ENCODE measurements at regions not wholly inside any gene's neighbourhood (a gene's known extent, or its start where the extent isn't known, plus 50 kb on each side); places are given as distances from the start of the nearest gene placed in this dataset.

DNA sequence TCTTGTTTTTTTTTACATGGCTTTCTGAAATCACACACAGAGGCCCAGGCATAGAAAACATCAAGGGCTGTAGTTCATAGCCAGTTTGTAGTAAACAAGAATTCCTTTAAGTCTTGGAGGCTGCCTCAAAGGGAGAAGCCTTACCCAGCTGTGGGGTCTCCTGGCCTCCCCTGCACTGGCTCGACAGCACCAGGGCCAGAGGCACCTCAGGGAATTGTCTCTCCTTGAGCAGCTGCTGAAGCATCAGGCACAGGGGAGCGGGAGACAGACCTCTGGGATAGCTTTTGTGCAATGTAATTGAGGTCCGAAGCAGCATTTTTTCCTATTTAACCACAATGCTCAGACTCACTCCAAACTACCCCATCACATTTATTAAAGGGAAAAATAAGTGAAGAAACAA, 209.1 kb downstream of the HRH4 start:
- no peak for DNase-seq (ENCODE audit: low read depth in 2 of 3, low spot score in 1 of 3)

- DNase-seq (ENCODE audit: low read depth in 2 of 3, low spot score in 1 of 3): no peak
These were observed 211.9 kb downstream of the HRH4 start for GRCh38 chr18:24672165-24672941.

DNA sequence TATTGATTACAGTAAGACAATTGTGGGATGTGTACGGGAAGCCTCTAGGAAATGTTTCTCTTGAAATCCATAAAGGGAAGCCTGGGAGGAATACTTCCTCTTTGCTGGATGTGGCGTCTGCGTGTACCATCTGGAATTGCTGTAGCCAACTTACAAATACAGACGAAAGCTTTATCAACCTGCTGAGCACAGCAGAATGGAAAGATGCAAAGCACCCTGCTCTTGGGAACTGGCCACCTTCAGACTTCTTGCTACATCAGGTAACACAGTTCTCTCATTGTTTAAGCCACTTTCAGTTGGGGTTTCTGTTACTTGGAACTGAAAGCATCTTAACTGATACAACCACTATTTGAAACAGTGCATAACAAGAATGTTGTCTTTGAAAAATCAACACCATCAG, 213.8 kb downstream of the HRH4 start:
- no peak for DNase-seq (ENCODE audit: low read depth in 2 of 3, low spot score in 1 of 3)

DNA sequence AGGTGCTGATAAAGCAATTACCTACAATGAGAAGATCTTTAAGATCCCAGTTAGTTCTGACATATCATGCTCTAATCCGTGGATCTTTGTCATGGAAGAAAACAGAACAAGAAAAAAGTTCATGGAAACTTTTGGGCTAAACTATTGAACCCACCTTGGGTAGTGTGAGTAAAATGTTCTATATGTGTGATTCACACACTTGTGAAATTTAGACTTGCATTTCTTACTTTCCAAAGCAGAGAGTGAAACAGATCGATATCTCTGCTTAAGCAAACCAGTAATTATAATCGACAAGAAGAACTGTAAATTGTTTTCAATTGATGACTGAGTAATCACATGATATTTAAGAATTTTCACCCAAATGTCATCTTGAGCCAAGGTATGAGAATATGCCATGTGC, 214.2 kb downstream of the HRH4 start:
- DNase-seq (ENCODE audit: low read depth in 2 of 3, low spot score in 1 of 3): no peak

GRCh38 chr18:24677011-24677410, 216.6 kb downstream of the HRH4 start:
- DNase-seq (ENCODE audit: low read depth in 2 of 3, low spot score in 1 of 3): no peak

DNA sequence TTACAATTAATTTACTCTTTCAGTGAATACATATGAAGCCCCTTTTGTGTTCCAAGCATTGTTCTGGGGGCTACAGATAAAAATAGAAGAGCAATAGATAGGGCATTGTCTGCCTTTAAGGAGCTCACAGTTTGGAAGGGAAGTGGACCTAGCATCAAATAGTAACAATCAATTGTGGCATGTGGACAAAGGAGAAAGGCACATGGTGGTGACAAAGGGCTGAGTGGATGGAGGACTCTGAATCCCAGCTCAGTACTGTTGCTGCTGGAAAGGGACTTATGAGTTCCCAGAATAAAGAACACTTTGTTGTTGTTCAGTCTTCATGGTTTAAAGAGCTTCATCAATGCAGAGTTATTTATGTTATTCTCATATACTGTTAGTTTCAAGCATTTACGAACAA, 217.7 kb downstream of the HRH4 start:
- no peak for DNase-seq (ENCODE audit: low read depth in 2 of 3, low spot score in 1 of 3)

GRCh38 chr18:24678626-24679025, 218.2 kb downstream of the HRH4 start:
- no peak for DNase-seq (ENCODE audit: low read depth in 2 of 3, low spot score in 1 of 3)

DNA sequence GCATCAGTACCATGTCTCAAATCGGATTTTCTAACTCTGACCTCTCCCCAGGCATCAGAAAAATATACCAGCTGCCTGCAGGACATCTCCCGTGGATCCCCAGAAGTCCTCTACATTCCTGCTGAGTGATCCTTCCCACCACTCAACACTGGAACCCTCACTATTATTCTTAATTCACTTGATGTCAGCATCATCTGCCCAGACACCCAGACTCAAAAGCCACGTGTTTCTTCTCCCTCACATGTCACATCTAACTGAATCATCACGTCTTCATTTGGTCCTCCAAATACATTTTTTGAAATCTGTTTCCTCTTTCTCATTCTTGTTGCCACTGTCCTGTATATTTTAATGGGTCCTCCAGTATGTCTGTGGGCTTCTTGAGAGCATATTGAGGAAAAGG, 218.6 kb downstream of the HRH4 start:
- DNase-seq (ENCODE audit: low read depth in 2 of 3, low spot score in 1 of 3): no peak

DNA sequence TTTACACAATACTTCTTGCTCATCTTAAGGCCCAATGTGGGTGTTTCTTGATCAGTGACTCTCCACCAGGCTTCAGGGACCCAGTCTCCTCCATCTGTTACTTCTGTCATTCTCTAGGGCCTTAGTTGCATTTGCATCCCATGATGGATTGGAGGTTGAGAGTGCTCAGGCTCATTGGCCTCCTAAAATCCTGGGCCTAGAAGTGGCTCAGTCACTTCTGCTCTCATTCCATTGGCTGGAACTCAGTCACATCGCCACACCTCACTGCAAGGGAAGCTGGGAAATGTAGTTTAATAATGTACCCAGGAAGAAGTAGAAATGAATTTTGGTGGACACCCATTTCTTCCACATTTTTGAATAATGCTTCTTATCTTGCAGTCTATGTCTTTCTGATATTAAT, 223.5 kb downstream of the HRH4 start:
- DNase-seq (ENCODE audit: low read depth in 2 of 3, low spot score in 1 of 3): no peak

DNA sequence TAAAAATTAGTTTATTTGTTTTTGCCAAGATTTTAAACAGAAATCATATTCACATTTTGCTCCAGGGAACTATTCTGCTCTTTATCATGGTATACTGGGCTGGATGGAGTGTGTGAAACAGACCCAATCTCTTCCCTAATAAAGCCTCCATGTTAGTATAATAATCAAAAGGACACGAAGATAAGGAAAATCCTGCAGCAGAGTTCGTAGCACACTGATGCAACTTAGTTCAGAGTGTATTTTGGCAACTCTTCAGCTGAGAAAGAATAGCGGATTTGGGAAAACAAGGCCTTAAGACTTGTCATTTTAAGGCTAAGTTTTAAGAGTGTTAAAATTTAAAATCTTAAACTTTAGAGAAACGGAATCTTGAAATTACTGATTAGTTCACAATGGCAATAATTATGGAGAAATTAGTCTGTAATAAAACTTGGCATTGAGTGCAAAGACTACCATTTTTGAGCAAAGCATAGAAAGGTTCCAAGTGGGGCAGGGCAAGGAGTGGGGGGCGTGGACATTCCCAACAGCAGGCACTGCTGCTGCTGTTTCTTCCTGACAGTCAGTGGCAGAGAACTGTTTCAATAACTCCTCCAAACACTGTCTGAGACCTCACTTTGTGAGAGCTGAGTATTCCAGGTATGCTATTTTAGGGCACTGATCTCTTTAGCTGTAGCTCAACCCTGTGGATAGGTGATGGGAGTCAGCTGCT, 225.0 kb downstream of the HRH4 start:
- DNase-seq (ENCODE audit: low read depth in 2 of 3, low spot score in 1 of 3): no peak

- no peak for DNase-seq (ENCODE audit: low read depth in 2 of 3, low spot score in 1 of 3)
These were observed 234.7 kb downstream of the HRH4 start for GRCh38 chr18:24695168-24695567.

DNA sequence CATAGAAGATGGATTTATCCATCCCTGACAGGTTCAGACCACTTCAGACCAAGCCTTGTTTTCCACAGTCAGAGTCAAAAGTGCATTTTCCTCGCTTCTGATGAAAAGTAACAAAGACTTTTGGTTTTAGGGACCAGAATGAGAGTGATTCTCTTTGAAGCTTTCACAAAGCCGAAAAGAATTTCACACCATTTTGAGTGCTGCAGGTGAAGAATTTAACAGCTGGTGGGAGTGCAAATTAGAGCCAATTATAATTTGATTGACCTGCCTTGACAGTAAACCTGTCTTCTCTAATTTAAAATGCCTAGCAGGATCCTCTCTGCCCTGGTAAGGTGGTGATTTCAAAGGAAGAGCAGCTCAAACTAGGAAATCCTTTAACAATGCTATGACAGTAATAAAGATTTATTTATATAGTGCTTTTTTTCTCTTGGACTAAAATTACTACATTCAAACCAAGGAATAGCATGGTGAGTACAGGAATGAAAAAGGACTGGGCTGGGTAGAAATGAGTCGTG, 241.6 kb downstream of the HRH4 start:
- no peak for DNase-seq (ENCODE audit: low read depth in 2 of 3, low spot score in 1 of 3)

DNA sequence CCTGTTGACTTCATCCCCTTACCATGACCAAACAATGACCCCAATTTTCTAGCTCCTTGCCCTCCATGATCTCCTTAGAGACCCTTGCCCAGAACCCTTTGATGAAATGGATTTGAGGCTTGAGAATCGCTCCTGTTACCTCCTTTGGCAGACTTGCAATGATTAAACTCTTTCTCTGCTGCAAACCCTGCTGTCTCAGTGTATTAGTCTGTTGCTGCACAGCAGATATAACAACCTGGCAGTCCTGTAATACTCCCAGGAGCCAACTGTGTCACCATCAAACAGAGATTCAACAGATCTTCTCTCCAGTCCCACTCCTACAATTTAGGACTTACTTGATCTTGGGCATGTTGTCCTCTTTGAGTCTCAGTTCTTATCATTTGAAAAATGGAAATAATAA, 242.9 kb downstream of the HRH4 start:
- DNase-seq (ENCODE audit: low read depth in 2 of 3, low spot score in 1 of 3): no peak

DNA sequence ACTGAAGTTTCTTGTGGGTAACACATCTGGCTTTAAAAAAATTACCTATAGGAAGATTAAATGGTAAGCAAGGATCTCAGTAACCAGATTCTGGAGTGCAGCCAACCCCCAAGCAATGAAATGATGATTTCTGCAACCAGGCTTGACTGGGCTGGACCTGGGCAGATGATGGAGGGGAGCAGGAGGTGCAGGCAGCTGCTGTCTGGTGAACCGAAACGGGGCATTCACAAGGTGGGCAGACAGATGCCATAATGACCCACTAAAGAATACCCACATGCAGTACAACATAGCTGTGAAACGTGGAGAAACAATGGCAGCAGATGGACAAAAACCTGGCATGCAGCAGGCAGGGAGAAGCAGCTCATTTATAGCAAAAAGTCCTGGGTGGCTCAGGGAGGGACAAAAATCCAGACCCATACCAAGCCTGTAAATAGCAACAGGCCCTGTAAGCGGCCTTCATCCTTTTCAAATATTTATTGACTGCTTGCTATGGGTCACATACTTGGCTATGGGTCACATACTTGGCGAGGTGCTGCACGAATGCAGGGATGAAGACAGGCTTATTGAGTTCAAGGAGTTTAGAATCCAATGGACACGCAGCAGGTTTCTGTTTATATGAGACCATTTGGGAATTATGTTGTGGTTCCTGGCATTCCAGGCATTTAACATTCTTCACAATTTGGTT, 244.7 kb downstream of the HRH4 start:
- no peak for DNase-seq (ENCODE audit: low read depth in 2 of 3, low spot score in 1 of 3)

GRCh38 chr18:24710474-24710873, 250.0 kb downstream of the HRH4 start:
- DNase-seq (ENCODE audit: low read depth in 2 of 3, low spot score in 1 of 3): no peak

DNA sequence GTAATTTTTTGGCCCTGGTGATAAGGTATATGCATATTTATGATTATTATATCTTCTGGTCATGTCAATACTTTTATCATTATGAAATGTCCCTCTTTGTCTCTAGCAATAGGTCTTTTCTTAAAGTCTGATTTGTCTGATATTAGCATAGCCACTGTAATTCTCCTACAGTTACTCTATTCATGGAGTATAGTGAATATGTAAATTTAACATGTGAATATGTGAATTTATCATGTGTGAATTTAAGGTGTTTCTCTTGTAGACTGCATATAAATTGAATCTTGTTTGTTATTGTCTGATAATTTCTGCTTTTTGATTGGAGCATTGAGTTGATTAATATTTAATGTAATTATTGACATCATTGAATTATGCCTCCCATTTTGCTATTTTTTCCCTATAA, 259.4 kb downstream of the HRH4 start:
- DNase-seq (ENCODE audit: low read depth in 2 of 3, low spot score in 1 of 3): no peak

GRCh38 chr18:24721388-24721787, 261.0 kb downstream of the HRH4 start:
- DNase-seq (ENCODE audit: low read depth in 2 of 3, low spot score in 1 of 3): no peak

DNA sequence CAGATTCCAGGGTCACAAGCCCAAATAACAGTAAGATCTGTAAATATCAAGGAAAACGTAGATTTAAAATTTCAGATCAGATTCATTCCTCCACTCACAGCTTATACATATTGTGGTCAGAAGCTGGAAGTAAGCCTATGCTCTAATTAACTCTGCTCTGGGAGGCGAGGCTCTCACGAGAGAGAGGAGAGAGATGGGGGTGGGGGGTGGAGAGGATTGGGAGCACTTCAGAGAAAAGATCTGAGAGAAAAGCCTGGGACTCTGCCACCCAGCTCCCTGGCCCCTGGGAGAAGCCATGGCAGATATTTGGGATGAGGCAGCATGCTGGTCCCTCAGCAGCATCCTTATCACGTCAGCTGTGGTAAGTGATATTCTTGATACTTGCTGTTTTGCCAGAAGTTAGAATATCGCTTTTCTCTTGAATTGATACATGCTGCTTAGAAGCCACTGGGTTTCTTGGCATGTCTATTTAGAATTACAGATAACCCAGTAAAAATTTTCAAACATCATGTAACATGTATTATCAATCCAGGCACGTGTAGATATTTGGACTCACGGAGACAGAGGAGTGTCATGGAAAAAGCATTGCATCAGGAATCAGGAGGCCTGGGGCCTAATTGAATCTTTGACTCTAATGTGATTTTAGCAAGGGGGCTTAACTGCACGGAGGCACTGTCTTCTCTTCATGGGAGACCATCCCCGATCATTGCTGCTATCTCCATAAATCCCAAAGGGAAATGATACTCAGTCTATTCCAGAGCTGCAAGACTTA, 265.4 kb downstream of the HRH4 start:
- DNase-seq (ENCODE audit: low read depth in 2 of 3, low spot score in 1 of 3): no peak

DNA sequence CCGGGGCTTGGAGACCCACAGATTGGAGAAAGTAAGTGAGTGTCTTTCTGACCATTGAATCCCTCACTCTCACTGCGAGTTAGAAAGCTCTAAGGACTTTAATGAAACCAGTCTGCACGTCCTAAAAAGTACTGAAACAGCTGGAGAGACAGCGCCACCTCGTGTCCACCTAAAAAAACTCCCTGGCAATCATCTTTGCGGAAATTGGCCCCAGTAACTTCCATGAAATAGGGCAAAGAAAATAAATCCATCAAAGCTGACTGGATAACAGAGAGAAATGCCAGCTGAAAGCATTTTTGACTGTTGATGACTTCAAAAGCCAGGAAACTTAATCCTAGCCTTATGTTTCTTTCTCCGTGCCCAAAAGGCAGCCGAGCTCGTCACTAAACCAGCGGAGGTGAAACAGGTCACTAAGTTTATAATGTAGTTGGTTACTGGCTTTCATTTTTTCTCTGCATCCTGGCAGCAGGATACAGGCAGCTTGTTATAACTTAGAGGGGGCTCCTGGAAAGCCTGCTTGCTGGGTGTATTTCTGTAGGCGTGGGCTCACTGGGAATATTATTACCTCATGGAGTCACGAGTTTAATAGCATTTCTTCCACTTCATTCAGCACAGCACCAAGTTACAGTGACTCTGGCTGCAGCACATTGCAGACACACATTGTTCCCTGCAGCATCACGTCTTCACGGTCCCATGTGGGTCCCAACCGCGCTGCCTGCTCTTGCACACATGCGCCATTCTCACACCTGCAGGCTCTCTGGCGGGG, 266.5 kb downstream of the HRH4 start:
- peak; percentile 18 to 51 (median 20) for DNase-seq (ENCODE audit: low read depth in 2 of 3, low spot score in 1 of 3)

GRCh38 chr18:24727685-24728084, 267.2 kb downstream of the HRH4 start:
- DNase-seq (ENCODE audit: low read depth in 2 of 3, low spot score in 1 of 3): no peak

- no peak for DNase-seq (ENCODE audit: low read depth in 2 of 3, low spot score in 1 of 3)
These were observed 270.7 kb downstream of the HRH4 start for GRCh38 chr18:24731158-24731557.
